NCI-H146 treated with DMSO at 0.1 percent for 48 hours (cell line): ENCODE measurements at regions not wholly inside any gene's neighbourhood (a gene's known extent, or its start where the extent isn't known, plus 50 kb on each side); places are given as distances from the start of the nearest gene placed in this dataset.

ENCODE experiments used
- DNase-seq: peaks from one replicate; lab custom pipeline; 2025; ENCODE audit not compliant: unreplicated experiment; lab: John Stamatoyannopoulos, UW

DNA sequence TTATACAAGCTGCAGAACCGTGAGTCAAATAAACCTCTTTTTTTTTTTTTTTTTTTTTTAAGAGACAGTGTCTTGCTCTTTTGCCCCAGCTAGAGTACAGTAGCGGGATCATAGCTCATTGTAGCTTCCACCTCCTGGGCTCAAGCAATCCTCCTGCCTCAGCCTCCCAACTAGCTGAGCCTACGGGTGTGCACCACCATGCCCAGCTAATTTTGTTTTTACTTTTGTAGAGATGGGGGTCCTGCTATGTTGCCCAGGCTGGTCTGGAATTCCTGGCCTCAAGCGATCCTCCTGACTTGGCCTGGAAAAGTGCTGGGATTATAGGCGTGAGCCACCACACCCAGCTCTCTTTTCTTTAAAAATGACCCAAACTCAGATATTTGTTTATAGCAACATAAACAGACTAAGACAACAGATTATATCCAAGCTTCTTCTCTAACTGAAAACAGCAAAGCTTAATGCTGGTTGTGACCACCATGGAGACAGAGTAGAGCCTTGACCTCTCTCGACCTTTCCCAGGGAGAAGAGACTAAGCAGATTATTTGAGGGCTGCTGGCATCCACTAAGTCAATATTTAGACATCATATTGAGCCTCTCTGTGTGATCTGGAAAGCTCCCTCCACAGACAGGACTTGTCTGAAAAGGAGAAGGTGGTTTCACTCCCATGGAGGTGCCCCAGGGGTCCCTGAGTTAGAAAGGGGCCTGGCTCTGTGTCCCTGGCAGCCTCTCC, 150.0 kb downstream of the KCTD15 start:
- DNase-seq: no peak

GRCh38 chr19:33947265-33947964, 150.7 kb downstream of the KCTD15 start:
- DNase-seq: no peak

DNA sequence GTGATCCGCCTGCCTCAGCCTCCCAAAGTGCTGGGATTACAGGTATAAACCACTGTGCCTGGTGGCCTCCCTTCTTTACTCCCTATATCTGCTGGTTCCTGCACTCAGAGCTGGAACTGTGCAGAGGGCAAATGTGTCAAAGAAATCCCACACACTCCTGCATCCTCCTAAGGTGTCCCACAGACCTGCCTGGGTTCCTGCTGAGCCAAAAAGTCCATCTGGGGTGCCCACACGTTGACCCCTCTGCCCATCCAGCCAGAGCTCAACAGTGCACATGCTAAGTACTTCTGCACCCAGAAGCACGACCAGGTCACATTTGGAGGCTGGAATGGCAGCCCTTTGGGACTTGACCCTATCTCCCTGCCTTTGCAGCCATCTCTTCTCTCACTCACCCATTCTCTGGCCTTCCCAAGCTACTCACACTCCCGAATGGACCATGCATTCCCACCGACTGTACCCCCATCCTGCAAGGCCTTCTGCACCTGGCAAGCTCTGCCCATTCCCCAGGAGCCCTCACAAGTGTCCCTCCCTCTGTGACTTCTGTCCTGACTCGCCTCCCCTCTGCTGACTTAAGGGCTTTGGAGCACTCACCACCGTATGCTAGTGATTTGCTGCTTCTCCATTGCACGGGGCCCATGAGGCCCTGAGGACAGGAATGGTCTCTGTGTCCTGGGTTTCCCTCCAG, 152.1 kb downstream of the KCTD15 start:
- DNase-seq: no peak

DNA sequence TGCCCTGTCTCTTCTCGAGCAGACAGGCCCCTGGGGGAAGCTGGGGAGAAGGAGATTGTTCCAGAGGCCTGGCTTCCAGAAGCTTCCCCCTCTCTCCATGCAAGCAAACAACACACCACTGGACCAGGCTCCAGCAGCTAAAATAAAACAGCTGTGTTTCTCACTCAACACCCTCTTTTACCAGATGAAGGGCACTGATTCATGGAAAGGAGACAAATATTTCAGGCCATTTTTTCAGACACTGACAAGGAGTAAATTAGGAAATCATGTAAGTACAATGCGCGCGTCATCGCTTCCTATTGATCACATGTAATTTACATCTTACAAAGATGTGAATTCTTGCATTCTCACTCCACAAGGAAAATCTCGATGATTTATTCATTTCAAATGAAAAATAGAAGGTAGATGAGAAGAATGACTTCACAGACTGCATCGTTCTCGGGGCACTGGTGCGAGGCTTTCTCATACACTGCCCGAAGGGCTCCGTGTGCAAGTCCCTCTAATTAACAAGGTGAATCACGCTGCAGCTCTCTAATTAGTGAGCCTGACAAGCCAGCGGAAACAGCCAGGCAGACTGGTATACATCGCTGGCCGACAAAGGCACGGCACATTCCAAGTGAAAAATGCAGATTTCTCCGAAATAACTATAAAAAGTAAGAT, 153.6 kb downstream of the KCTD15 start:
- DNase-seq: no peak

GRCh38 chr19:33953023-33953422, 156.4 kb downstream of the KCTD15 start:
- DNase-seq: no peak

DNA sequence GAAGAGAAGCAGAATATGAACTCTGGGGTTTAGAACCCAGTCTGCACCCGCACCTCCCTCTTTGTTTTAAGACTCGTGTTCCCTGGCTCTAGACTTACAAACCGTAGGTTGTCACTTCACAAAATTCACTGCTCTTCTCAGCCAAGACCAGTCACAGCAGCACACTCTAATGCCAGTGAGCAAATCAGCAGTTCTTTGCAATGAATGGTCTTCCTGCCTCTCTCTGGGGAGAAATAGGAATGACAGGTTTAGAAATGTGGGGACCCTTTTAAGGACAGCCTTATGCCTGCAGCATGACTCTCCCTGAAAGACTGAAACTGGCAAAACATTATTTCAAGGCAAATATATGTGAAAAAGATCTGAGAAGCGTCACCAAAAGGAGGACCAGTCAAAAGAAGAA, 156.9 kb downstream of the KCTD15 start:
- DNase-seq: no peak

- no peak for DNase-seq
Measured at GRCh38 chr19:33954686-33955085, 158.0 kb downstream of the KCTD15 start.

GRCh38 chr19:33956941-33957340, 160.3 kb downstream of the KCTD15 start:
- DNase-seq: no peak

DNA sequence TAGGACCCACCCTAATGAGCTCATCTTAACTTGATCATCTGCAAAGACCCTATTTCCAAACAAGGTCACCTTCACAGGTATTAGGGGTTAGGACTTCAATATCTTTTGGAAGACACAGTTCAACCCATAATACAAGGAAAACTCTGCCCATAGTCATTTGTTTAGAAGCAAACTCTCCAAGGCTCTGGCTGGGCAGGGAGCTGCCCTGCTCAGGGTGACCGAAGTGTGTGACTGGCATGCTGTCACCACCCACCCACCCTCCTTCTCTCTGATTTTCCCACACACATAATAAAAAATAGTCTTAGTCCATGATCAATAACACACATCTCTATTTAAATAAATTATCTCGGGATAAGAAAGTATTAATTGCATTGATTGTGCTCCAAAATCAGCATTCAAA, 161.1 kb downstream of the KCTD15 start:
- DNase-seq: no peak

- no peak for DNase-seq
Measured at GRCh38 chr19:33960566-33960965, 163.9 kb downstream of the KCTD15 start.

GRCh38 chr19:33962161-33962560, 165.5 kb downstream of the KCTD15 start:
- no peak for DNase-seq

DNA sequence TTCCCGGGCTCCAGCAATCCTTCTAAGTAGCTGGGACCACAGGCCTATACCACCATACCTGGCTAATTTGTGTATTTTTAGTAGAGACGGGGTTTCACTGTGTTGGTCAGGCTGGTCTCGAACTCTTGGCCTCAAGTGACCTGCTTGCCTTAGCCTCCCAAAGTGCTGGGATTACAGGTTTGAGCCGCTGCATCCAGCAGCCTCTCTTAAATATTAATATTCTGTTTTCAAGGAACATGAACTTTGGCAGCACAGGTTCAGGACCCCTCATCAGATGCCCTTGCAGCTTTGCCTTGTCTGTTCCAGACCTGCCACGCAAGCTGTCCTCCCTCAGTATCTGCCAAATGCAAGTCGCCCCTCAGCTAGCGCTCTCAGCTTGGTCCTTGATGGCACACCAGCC, 166.8 kb downstream of the KCTD15 start:
- no peak for DNase-seq

DNA sequence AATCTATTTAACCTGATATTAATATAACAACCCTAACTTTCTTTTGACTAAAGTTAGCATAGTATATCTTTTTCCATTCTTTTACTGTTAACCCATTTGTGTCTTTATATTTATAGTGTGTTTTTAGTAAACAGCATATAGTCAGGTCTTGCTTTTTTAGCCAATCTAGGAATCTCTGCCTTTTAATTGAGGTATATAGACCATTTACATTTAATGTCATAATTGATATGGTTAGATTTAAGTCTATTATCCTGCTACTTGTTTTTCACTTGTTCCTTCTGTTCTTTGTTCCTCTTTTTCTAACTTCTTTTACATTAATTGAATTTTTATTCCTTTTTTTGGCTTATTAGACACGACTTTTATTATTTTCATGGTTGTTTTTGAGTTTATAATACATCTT, 174.4 kb downstream of the KCTD15 start:
- DNase-seq: no peak

- DNase-seq: no peak
Measured at GRCh38 chr19:33977756-33978685, 181.4 kb downstream of the KCTD15 start.

- DNase-seq: no peak
Measured at GRCh38 chr19:33982706-33983105, 186.0 kb downstream of the KCTD15 start.

DNA sequence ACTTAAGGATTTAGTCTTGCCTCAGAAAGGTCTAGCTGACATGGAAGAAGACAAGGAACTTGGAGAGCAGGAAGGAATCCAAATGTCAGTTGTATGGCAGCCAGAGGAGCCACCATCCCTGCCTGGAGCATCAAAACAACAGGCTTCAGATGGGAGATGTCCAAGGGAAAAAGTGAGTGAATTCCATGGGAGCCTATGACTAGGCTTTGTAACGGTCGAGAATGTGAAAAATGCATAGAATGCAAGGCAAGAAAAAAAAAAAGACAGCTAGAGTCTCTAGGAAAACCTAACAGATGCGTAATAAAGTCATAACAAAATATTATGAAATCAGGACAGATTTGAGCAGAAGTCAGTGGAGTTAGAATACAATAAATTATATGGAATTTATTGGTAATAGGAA, 183.7 kb upstream of the LSM14A start:
- DNase-seq: no peak

DNA sequence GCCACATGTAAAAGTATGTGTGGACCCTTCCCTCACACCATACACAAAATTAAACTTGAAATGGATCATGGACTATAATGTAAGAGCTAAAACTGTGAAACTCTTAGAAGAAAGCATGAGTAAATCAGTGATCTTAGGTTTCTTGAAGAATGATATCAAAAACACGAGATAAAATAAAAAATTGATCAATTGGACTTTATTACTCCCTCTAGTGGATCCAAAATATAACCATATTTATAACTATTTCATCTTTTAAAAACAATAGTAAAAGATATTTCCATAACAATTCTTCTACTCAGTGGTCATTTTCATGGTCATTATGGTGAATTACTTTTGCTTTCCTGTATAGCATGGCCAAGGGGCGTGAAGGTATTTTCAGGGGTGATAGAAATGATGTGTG, 174.6 kb upstream of the LSM14A start:
- no peak for DNase-seq

- DNase-seq: no peak
Measured at GRCh38 chr19:33998302-33998701, 174.0 kb upstream of the LSM14A start.

DNA sequence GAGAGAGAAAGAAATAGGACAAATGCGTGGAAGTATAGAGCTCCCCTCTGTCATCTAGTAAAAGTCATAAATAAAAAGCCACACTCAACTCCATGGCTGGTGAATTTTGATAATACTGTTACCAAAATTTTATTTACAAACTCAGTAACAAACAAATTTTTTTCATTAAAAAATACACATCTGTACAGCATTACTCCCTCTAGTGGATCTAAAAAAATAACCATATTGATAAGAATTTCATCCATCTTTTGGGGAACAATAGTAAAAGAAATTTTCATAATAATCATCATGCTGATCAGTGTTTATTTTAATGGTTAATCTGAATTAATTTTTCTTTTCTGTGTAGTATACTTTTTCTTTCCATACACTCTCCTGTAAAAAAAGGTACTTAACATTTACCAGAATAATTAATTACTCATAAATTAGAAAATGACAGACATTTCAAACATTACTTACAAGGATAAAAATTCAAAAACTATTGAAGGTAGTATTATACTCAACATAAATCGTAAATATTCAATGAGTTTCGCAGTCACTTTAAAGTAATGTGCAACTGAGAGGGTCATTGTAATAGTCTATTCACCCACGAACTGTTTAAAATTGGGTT, 173.5 kb upstream of the LSM14A start:
- no peak for DNase-seq

DNA sequence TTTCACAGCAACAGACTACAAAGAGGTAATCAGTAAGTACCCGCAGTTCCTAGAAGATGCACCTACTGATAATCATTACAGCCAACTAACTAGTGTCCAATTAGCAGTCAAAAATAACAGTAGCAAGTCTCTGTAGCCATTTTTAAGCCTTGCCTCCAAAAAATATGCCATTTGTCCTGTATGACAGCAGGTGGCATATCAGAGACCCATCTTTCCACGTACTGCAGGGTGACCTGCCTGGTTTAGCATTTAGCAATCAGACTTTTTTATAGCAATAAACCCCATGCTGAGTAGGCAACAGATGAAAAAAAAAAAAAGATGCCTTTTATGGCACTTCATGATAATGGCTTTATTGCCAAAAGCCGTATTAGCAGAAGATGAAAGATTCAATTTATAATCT, 155.3 kb upstream of the LSM14A start:
- DNase-seq: no peak
